ENCODE measurements at regions not wholly inside any gene's neighbourhood (a gene's known extent, or its start where the extent isn't known, plus 50 kb on each side); places are given as distances from the start of the nearest gene placed in this dataset.
"Not testable (repeated sequence)": the region's sequence is repeated elsewhere in the genome, so short reads cannot be mapped to it uniquely, and the experiment has no call there.

- DNase-seq, result no peak
Measured at GRCh38 chr10:7056216-7056615, 354.6 kb downstream of the SFMBT2 start.

GRCh38 chr10:7054915-7055314 lies 355.9 kb downstream of the SFMBT2 start:
- no peak for DNase-seq

- DNase-seq, result no peak
Measured at GRCh38 chr10:7053195-7053594, 357.6 kb downstream of the SFMBT2 start.

GRCh38 chr10:7050024-7050423 lies 360.8 kb downstream of the SFMBT2 start:
- DNase-seq, result not testable (repeated sequence)

GRCh38 chr10:7048061-7048460 lies 362.8 kb downstream of the SFMBT2 start:
- no peak for DNase-seq

- no peak for DNase-seq
Measured at GRCh38 chr10:7046615-7047014, 364.2 kb downstream of the SFMBT2 start.

- no peak for DNase-seq
Measured at GRCh38 chr10:7045891-7046599, 364.8 kb downstream of the SFMBT2 start.

GRCh38 chr10:7043055-7043653 lies 367.7 kb downstream of the SFMBT2 start:
- DNase-seq, result no peak

GRCh38 chr10:7042419-7043054 lies 368.3 kb downstream of the SFMBT2 start:
- DNase-seq, result no peak

GRCh38 chr10:7042000-7042399 lies 368.8 kb downstream of the SFMBT2 start:
- no peak for DNase-seq

GRCh38 chr10:7040681-7041080 lies 370.2 kb downstream of the SFMBT2 start:
- no peak for DNase-seq

- DNase-seq, result no peak
Measured at GRCh38 chr10:7039859-7040258, 371.0 kb downstream of the SFMBT2 start.

GRCh38 chr10:7038416-7038815 lies 372.4 kb downstream of the SFMBT2 start:
- no peak for DNase-seq

- DNase-seq, result not testable (repeated sequence)
Measured at GRCh38 chr10:7037434-7037833, 373.4 kb downstream of the SFMBT2 start.

- no peak for DNase-seq
Measured at GRCh38 chr10:7036951-7037350, 373.9 kb downstream of the SFMBT2 start.

GRCh38 chr10:7035126-7035761 lies 375.6 kb downstream of the SFMBT2 start:
- no peak for DNase-seq

GRCh38 chr10:7033031-7033430 lies 377.8 kb downstream of the SFMBT2 start:
- DNase-seq, result no peak

- no peak for DNase-seq
Measured at GRCh38 chr10:7030134-7030855, 380.5 kb downstream of the SFMBT2 start.

- no peak for DNase-seq
Measured at GRCh38 chr10:7029672-7030071, 381.2 kb downstream of the SFMBT2 start.

GRCh38 chr10:7028809-7029166 lies 382.0 kb downstream of the SFMBT2 start:
- DNase-seq, result no peak

GRCh38 chr10:7027913-7028808 lies 382.7 kb downstream of the SFMBT2 start:
- DNase-seq, result no peak

All from activated naive CD4-positive, alpha-beta T cell (primary cell).